ENCODE measurements at regions not wholly inside any gene's neighbourhood (a gene's known extent, or its start where the extent isn't known, plus 50 kb on each side); places are given as distances from the start of the nearest gene placed in this dataset.
"Not testable (repeated sequence)": the region's sequence is repeated elsewhere in the genome, so short reads cannot be mapped to it uniquely, and the experiment has no call there.

- DNase-seq (ENCODE audit: low read depth) = no peak
- Histone ChIP-seq H3K36me3 (ENCODE audit: control insufficient read depth, insufficient read depth, low read length) (no peaks in the 10 kb centered on the region), H3K27me3 (ENCODE audit: control insufficient read depth, insufficient read depth, low read length) (no peaks in the 10 kb centered on the region), H3K4me3 (ENCODE audit: low read depth, low read length) (no peak overlapping the region)
- ChIA-PET POLR2A (no interaction called here), CTCF (no interaction called here)
- no peak for TF ChIP-seq CTCF (IDR thresholded peaks at IDR 0.05; ENCODE audit: insufficient read depth, low read depth, low read length)
Measured at GRCh38 chr9:103319979-103320378, 324.8 kb downstream of the CYLC2 start.

DNA sequence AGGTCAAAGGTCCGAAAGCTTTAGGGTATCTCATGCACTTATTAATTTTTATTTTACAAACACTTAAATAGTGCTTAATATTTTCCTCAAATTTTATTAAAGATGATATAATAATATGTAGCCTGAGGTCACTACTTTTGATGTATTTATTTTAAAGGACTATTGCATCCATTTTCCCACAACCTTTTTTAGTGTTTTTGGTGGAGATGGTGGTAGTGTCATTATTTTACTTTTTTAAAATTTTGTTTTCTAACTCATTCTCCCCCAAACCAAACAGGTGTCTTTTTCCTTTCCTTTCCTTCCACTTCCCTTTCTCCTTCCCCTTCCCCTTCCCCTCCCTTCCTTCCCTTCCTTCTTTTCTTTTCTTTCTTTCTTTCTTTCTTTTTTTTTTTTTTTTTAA is 328.6 kb downstream of the CYLC2 start:
- no peak for TF ChIP-seq CTCF (IDR thresholded peaks at IDR 0.05; ENCODE audit: insufficient read depth, low read depth, low read length)
- DNase-seq (ENCODE audit: low read depth) = no peak
- Histone ChIP-seq H3K27me3 (ENCODE audit: control insufficient read depth, insufficient read depth, low read length) (no peaks in the 10 kb centered on the region), H3K4me3 (ENCODE audit: low read depth, low read length) (no peak overlapping the region), H3K36me3 (ENCODE audit: control insufficient read depth, insufficient read depth, low read length) (no peaks in the 10 kb centered on the region)
- ChIA-PET CTCF (no interaction called here), POLR2A (no interaction called here)

- no peaks in the 10 kb centered on the region for H3K36me3 ChIP-seq (ENCODE audit: control insufficient read depth, insufficient read depth, low read length)
- CTCF ChIA-PET = interaction anchor here (0.7 kb wide), 1 partner anchor 512 kb away, joined by 3 read pairs; no protein-coding TSS in a partner anchor
- no peak for DNase-seq (ENCODE audit: low read depth)
- no peak overlapping the region for H3K4me3 ChIP-seq (ENCODE audit: low read depth, low read length)
- no peaks in the 10 kb centered on the region for H3K27me3 ChIP-seq (ENCODE audit: control insufficient read depth, insufficient read depth, low read length)
- POLR2A ChIA-PET = no interaction called here
- TF ChIP-seq CTCF (IDR thresholded peaks at IDR 0.05; ENCODE audit: insufficient read depth, low read depth, low read length) = no peak
Measured at GRCh38 chr9:103335461-103335860, 340.3 kb downstream of the CYLC2 start.

DNA sequence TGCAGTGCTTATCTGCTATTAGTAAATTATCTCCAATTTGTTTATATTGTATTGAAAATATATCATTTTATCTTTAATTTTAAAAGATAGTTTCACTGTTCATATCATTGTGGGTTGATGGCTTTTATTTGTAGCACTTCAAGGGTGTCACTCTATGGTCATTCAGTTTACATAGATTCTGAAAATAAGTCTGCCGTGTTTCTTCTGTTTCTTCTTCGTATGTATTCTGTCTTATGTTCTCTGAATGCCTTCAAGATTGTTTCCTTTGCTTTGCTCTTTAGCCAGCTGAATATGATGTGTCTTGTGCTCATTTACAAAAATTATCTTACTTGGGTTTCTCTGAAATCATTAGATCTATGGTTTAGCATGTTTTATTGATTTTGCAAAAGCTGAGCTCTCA is 359.9 kb downstream of the CYLC2 start:
- POLR2A ChIA-PET = no interaction called here
- no peaks in the 10 kb centered on the region for H3K36me3 ChIP-seq (ENCODE audit: control insufficient read depth, insufficient read depth, low read length)
- CTCF ChIA-PET = no interaction called here
- no peaks in the 10 kb centered on the region for H3K27me3 ChIP-seq (ENCODE audit: control insufficient read depth, insufficient read depth, low read length)
- H3K4me3 ChIP-seq (ENCODE audit: low read depth, low read length) = no peak overlapping the region
- no peak for TF ChIP-seq CTCF (IDR thresholded peaks at IDR 0.05; ENCODE audit: insufficient read depth, low read depth, low read length)
- no peak for DNase-seq (ENCODE audit: low read depth)

- H3K27me3 ChIP-seq (ENCODE audit: control insufficient read depth, insufficient read depth, low read length); H3K4me3 ChIP-seq (ENCODE audit: low read depth, low read length); DNase-seq (ENCODE audit: low read depth); CTCF ChIA-PET; H3K36me3 ChIP-seq (ENCODE audit: control insufficient read depth, insufficient read depth, low read length); POLR2A ChIA-PET: not testable (repeated sequence)
Measured at GRCh38 chr9:103357980-103358379, 362.8 kb downstream of the CYLC2 start.

GRCh38 chr9:103361906-103362305 is 366.8 kb downstream of the CYLC2 start:
- Histone ChIP-seq H3K36me3 (ENCODE audit: control insufficient read depth, insufficient read depth, low read length) (no peaks in the 10 kb centered on the region), H3K27me3 (ENCODE audit: control insufficient read depth, insufficient read depth, low read length) (no peaks in the 10 kb centered on the region), H3K4me3 (ENCODE audit: low read depth, low read length) (no peak overlapping the region)
- CTCF ChIA-PET = no interaction called here
- DNase-seq (ENCODE audit: low read depth) = no peak
- no peak for TF ChIP-seq CTCF (IDR thresholded peaks at IDR 0.05; ENCODE audit: insufficient read depth, low read depth, low read length)
- POLR2A ChIA-PET = no interaction called here
